K562 (cell line): ENCODE measurements at regions not wholly inside any gene's neighbourhood (a gene's known extent, or its start where the extent isn't known, plus 50 kb on each side); places are given as distances from the start of the nearest gene placed in this dataset.

ENCODE experiments used
- ATAC-seq: fragments of 200-7000 bp; cut with Tn5 transposase; 3 replicates; pipeline ENCODE4 v1.9.1; 2020; ENCODE audit warnings: moderate library complexity
- BruUV-seq: library from RNA; stranded (reverse); fragments of 400-500 nt; replicated peaks from 2 replicates; lab custom pipeline; 2021; lab: Mats Ljungman, UMichigan
- CTCF ChIA-PET: fragments of 300-600 bp; formaldehyde crosslinking; extraction: SDS; loops from one replicate; lab custom pipeline; 2021; ENCODE audit warnings: low intra/inter-chr PET ratio; lab: Yijun Ruan, JAX
- POLR2A ChIA-PET: fragments of 300-600, 350-650 bp; sonication (Branson Sonifier 250); formaldehyde crosslinking; extraction: SDS; loops from one replicate; lab custom pipeline; 2021; ENCODE audit warnings: antibody characterized with exemption, inconsistent platforms; lab: Yijun Ruan, JAX
- DNase-seq, 4 experiments: peaks; one replicate each; pipeline versions ENCODE4 v3.0.0 to v3.0.0-alpha.2; 2011 to 2018; ENCODE audit warnings: low spot score in 3 of 4, mixed read lengths in 3 of 4; ENCODE audit errors: extremely low read depth in 1 of 4
- FAIRE-seq: peaks from 2 replicates; lab custom pipeline; 2011; peaks lifted over from hg19 to GRCh38; lab: Jason Lieb, UNC
- H2AFZ ChIP-seq: 2 replicates; pipeline ENCODE4 v1.6.0; 2011; ENCODE audit warnings: low read depth, low read length, control low read depth, inconsistent platforms
- H3K27ac ChIP-seq: fragments of 200-600 bp; 3 replicates; pipeline ENCODE4 v1.8.0; 2011; ENCODE audit warnings: low read depth, mild to moderate bottlenecking, control low read depth, inconsistent platforms, low read length, moderate library complexity, mixed read lengths; ENCODE audit errors: extremely low read depth
- H3K27me3 ChIP-seq, 2 experiments: fragments of 300-600 bp in 1 of 2; 2 replicates in 1 of 2; 3 replicates in 1 of 2; pipeline versions ENCODE4 v1.6.0 to v1.8.0; 2011; ENCODE audit warnings: inconsistent platforms in 2 of 2, low read length in 2 of 2, mild to moderate bottlenecking in 1 of 2, mixed read lengths in 1 of 2, moderate library complexity in 1 of 2; ENCODE audit not compliant: control insufficient read depth in 2 of 2, insufficient read depth in 2 of 2
- H3K36me3 ChIP-seq: fragments of 300-600 bp; 3 replicates; pipeline ENCODE4 v1.8.0; 2011; ENCODE audit warnings: mild to moderate bottlenecking, low read length, inconsistent platforms; ENCODE audit not compliant: control insufficient read depth, insufficient read depth
- H3K4me1 ChIP-seq, 2 experiments: fragments of 200-600 bp in 1 of 2; replicated peaks in 1 of 2; 2 replicates in 1 of 2; 3 replicates in 1 of 2; pipeline versions ENCODE4 v1.5.1 to v1.8.0; 2011; ENCODE audit warnings: inconsistent platforms in 2 of 2, low read length in 2 of 2, mild to moderate bottlenecking in 1 of 2, mixed read lengths in 1 of 2, moderate library complexity in 1 of 2; ENCODE audit not compliant: control insufficient read depth in 2 of 2, insufficient read depth in 2 of 2
- H3K4me2 ChIP-seq: 2 replicates; pipeline ENCODE4 v1.6.1; 2011; ENCODE audit warnings: low read length, control low read depth, inconsistent platforms, mixed read lengths; ENCODE audit not compliant: insufficient read depth
- H3K4me3 ChIP-seq: fragments of 200-600 bp; sonication (generic), shearing (Covaris generic); 2 replicates; pipeline ENCODE4 v1.5.1; 2016; ENCODE audit warnings: control low read depth, inconsistent platforms
- H3K79me2 ChIP-seq: fragments of 200-600 bp; 3 replicates; pipeline ENCODE4 v1.8.0; 2011; ENCODE audit warnings: low read length, inconsistent platforms; ENCODE audit not compliant: control insufficient read depth, insufficient read depth
- H3K9ac ChIP-seq, 2 experiments: 2 replicates each; pipeline versions ENCODE4 v1.6.0 to v1.6.1; 2011; ENCODE audit warnings: low read depth in 2 of 2, low read length in 2 of 2, control low read depth in 1 of 2, inconsistent platforms in 1 of 2, mild to moderate bottlenecking in 1 of 2, mixed read lengths in 1 of 2; ENCODE audit not compliant: insufficient read depth in 1 of 2
- H3K9me1 ChIP-seq: one replicate; pipeline ENCODE4 v1.6.0; 2011; ENCODE audit warnings: inconsistent platforms, mild to moderate bottlenecking, low read length, moderate library complexity; ENCODE audit not compliant: control insufficient read depth, insufficient read depth
- H3K9me3 ChIP-seq: replicated peaks from 2 replicates; pipeline ENCODE4 v1.5.1; 2011; ENCODE audit warnings: low read depth, low read length, inconsistent platforms; ENCODE audit not compliant: control insufficient read depth, insufficient read depth
- H4K20me1 ChIP-seq: replicated peaks from 2 replicates; pipeline ENCODE4 v1.6.1; 2011; ENCODE audit warnings: low read length, inconsistent platforms, mixed read lengths; ENCODE audit not compliant: control insufficient read depth, insufficient read depth
- ASH1L ChIP-seq: fragments of 450-650 bp; IDR thresholded peaks from 2 replicates; pipeline ENCODE4 v1.6.1; 2018; ENCODE audit warnings: borderline replicate concordance, mild to moderate bottlenecking, low read depth; ENCODE audit not compliant: partially characterized antibody
- BRCA1 ChIP-seq, 2 experiments: fragments of 450-650 bp in 1 of 2; sonication (generic) in 1 of 2; formaldehyde crosslinking in 1 of 2; IDR thresholded peaks; 2 replicates each; pipeline versions ENCODE4 v1.5.0 to v1.6.1; 2017 to 2020; ENCODE audit warnings: mild to moderate bottlenecking in 1 of 2, missing genetic modification reagents in 1 of 2
- SMAD2 ChIP-seq: fragments of 150-350 bp; IDR thresholded peaks from 2 replicates; pipeline ENCODE4 v1.6.1; 2014; ENCODE audit warnings: low read depth, mild to moderate bottlenecking, low read length
- YY1 ChIP-seq, 3 experiments: IDR thresholded peaks; 2 replicates each; pipeline ENCODE4 v1.6.1; 2011; ENCODE audit warnings: low read length in 2 of 3, mild to moderate bottlenecking in 2 of 3, moderate library complexity in 2 of 3, borderline replicate concordance in 1 of 3, control low read depth in 1 of 3, low read depth in 1 of 3; ENCODE audit not compliant: insufficient read depth in 3 of 3, insufficient replicate concordance in 2 of 3, control insufficient read depth in 1 of 3, insufficient read length in 1 of 3; ENCODE audit errors: extremely low read depth in 1 of 3
- ZNF512 ChIP-seq: IDR thresholded peaks from 2 replicates; pipeline ENCODE4 v1.6.1; 2016; ENCODE audit warnings: missing genetic modification characterization, missing compliant biosample characterization
- WGBS: fragments of 100-300 bp; shearing (Covaris generic); methylation state at CpG from one replicate; pipeline ENCODE4 v1.1.6; 2016; ENCODE audit warnings: low coverage, mixed read lengths; ENCODE audit not compliant: insufficient coverage; ENCODE audit errors: missing lambda C conversion rate; 5-methylcytosine and 5-hydroxymethylcytosine counted together
- in situ Hi-C: fragments of 300-500 bp; cut with MboI; formaldehyde crosslinking; loops from 4 replicates; pipeline ENCODE4 v1.15.0; 2018; ENCODE audit warnings: inconsistent platforms, mixed read lengths
- intact Hi-C: fragments of 100-400 bp; cut with micrococcal nuclease; formaldehyde crosslinking; loops from 2 replicates; pipeline ENCODE4 v1.14.2; 2022
- TF ChIP-seq, protein P1 (sequence below), 2 experiments: fragments of 450-650 bp in 1 of 2; sonication (generic) in 1 of 2; formaldehyde crosslinking in 1 of 2; IDR thresholded peaks in 1 of 2; conservative IDR thresholded peaks in 1 of 2; 2 replicates each; pipeline versions ENCODE4 v1.6.1 to v1.8.1; 2016 to 2023; ENCODE audit warnings: mild to moderate bottlenecking in 2 of 2, moderate library complexity in 2 of 2, inconsistent platforms in 1 of 2, missing genetic modification reagents in 1 of 2

DNA sequence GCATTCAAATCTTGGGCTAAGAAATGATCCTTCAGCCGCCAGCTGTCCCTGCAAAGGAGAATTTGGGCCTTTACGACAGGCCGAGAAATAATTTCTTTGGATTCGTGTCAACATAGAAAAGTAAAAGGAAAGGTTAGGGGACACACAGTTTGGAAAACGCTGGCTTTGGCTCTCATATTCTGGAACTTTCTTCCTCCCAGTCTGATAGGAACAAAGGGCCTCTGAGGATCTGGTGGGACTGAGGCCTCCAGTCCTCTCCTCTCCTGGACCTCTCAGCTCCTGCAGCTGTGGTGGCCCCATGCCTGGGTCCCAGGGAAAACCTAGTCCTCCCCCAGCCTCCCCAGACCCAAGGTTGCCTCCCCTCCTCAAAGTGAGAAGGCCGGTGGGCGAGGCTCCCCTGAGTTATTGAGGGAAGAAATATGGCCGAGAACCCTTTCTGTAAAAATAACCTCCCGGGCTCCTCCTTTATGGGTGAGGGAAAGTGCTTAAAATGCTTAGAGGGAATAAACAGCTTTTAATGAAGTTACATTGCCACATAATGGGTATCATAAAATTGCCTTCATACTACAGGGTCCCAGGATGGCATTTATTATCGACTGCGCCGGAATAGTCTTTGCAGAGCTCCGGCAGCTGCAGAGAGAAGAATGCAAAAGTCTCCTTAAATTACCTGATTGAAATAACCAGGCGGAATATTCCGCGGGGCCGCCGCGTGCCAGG, 188.3 kb downstream of the PHETA1 start:
- POLR2A ChIA-PET = interaction anchor here (0.8 kb wide), 1 partner anchor 14 kb away, joined by 3 read pairs; no protein-coding TSS in a partner anchor
- Histone ChIP-seq H3K27ac (no peak overlapping the region), H3K9me3 (no peaks in the 10 kb centered on the region), H3K9ac (no peak overlapping the region), H3K27me3 (peaks cover 9 to 46% of the 10 kb centered on the region in 2 experiments; a peak in 3 of 5 replicates), H3K4me1 (peaks cover 2 to 4% of the 10 kb centered on the region in 2 experiments; a peak in 4 of 5 replicates), H4K20me1 (peaks cover 3% of the 10 kb centered on the region; the same call in 1 of the 2 replicates), H3K36me3 (no peaks in the 10 kb centered on the region), H3K4me2 (no peak overlapping the region), H3K79me2 (no peaks in the 10 kb centered on the region), H2AFZ (no peak overlapping the region), H3K4me3 (no peak overlapping the region), H3K9me1 (no peaks in the 10 kb centered on the region)
- no peak for FAIRE-seq
- TF ChIP-seq ZNF512 (tag) (no peak), YY1 (IDR thresholded peaks at IDR 0.05; ENCODE audit: borderline replicate concordance in 1 of 3, control insufficient read depth in 1 of 3, extremely low read depth in 1 of 3, insufficient read depth in 3 of 3, insufficient read length in 1 of 3, insufficient replicate concordance in 2 of 3, low read depth in 1 of 3, low read length in 2 of 3) (no peak), ASH1L (no peak), BRCA1 (IDR thresholded peaks at IDR 0.05) (no peak), BRCA1 (CRISPR knock-in tag; IDR thresholded peaks at IDR 0.05) (no peak), SMAD2 (no peak)
- TF ChIP-seq, protein P1, sequence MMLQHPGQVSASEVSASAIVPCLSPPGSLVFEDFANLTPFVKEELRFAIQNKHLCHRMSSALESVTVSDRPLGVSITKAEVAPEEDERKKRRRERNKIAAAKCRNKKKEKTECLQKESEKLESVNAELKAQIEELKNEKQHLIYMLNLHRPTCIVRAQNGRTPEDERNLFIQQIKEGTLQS (IDR thresholded peaks at IDR 0.05) = no peak
- TF ChIP-seq, protein P1 (CRISPR knock-in tag; conservative IDR thresholded peaks at IDR 0.05) = no peak
- no TSS peak for BruUV-seq
- WGBS = 19% methylated on average over 19 of the region's 19 CpGs
- no peak for ATAC-seq
- in situ Hi-C loops (no loop called here), intact Hi-C loops (loop anchor here (10.0 kb wide), 1 partner anchor 156 kb away; no protein-coding TSS in a partner anchor)
- DNase-seq = no peak
- CTCF ChIA-PET = no interaction called here
